ENCODE measurements at regions not wholly inside any gene's neighbourhood (a gene's known extent, or its start where the extent isn't known, plus 50 kb on each side); places are given as distances from the start of the nearest gene placed in this dataset.

- Mint-ChIP-seq H3K4me1 (ENCODE audit: low read depth, unreplicated experiment) (peaks cover 8% of the 10 kb centered on the region), H3K9me3 (ENCODE audit: low read depth, unreplicated experiment) (no peaks in the 10 kb centered on the region), H3K4me3 (ENCODE audit: low read depth, unreplicated experiment) (no peak overlapping the region), H3K27ac (ENCODE audit: unreplicated experiment) (no peak overlapping the region), H3K27me3 (ENCODE audit: unreplicated experiment) (no peaks in the 10 kb centered on the region), H3K36me3 (ENCODE audit: insufficient read depth, unreplicated experiment) (no peaks in the 10 kb centered on the region)
- CTCF ChIA-PET = no interaction called here
- no TSS peak for BruUV-seq (replicated peaks)
- no peak for DNase-seq
- TF ChIP-seq, protein P1, sequence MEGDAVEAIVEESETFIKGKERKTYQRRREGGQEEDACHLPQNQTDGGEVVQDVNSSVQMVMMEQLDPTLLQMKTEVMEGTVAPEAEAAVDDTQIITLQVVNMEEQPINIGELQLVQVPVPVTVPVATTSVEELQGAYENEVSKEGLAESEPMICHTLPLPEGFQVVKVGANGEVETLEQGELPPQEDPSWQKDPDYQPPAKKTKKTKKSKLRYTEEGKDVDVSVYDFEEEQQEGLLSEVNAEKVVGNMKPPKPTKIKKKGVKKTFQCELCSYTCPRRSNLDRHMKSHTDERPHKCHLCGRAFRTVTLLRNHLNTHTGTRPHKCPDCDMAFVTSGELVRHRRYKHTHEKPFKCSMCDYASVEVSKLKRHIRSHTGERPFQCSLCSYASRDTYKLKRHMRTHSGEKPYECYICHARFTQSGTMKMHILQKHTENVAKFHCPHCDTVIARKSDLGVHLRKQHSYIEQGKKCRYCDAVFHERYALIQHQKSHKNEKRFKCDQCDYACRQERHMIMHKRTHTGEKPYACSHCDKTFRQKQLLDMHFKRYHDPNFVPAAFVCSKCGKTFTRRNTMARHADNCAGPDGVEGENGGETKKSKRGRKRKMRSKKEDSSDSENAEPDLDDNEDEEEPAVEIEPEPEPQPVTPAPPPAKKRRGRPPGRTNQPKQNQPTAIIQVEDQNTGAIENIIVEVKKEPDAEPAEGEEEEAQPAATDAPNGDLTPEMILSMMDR (IDR thresholded peaks at IDR 0.05; ENCODE audit: unreplicated experiment) = no peak
- intact Hi-C loops (cut with micrococcal nuclease; ENCODE audit: unreplicated experiment) = no loop called here
Measured at GRCh38 chr5:103617913-103618312, 55.3 kb upstream of the NUDT12 start.

DNA sequence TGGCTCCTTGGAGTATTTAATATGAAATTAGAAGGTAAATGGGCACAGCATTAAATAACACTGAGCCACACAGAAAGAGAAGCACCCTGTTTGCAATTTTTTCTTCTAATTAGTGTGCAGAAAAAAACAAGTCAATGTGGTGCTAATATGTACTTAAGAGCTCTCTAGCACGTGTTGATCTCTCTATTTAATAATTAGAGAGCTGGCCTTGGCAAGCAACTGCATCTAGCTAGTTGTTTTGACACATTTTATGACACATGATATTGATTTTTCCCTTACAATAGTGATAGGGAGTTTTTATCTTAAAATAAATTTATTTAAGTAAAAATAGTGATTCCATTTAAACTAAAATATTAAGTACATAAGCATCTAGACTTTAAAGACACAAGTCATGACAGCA is 54.5 kb upstream of the NUDT12 start:
- Mint-ChIP-seq H3K27me3 (ENCODE audit: unreplicated experiment) (no peaks in the 10 kb centered on the region), H3K4me3 (ENCODE audit: low read depth, unreplicated experiment) (no peak overlapping the region), H3K4me1 (ENCODE audit: low read depth, unreplicated experiment) (peaks cover 8% of the 10 kb centered on the region), H3K9me3 (ENCODE audit: low read depth, unreplicated experiment) (no peaks in the 10 kb centered on the region), H3K36me3 (ENCODE audit: insufficient read depth, unreplicated experiment) (no peaks in the 10 kb centered on the region), H3K27ac (ENCODE audit: unreplicated experiment) (no peak overlapping the region)
- intact Hi-C loops (cut with micrococcal nuclease; ENCODE audit: unreplicated experiment) = no loop called here
- TF ChIP-seq, protein P1 (IDR thresholded peaks at IDR 0.05; ENCODE audit: unreplicated experiment) = no peak
- CTCF ChIA-PET = no interaction called here
- no TSS peak for BruUV-seq (replicated peaks)
- DNase-seq = no peak

DNA sequence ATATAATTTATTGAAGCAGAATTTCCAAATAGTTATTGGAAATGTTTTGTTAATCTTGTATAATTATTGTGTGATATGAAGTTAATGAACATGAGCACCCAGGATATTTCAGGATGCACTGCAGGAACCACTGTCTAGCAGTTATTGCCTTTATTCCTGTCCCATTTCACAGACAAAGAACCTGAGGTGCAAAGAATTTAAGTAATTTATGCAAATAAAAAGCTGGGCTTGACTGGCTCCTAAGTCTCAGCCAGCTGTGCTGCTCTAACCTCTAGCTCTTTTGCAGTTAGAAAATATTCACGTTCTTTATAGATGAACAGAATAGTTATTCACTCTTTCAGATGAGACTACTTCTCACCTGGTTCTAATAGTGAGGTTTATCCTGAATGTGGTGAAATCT is 50.0 kb upstream of the NUDT12 start:
- no peak overlapping the region for H3K27ac Mint-ChIP-seq (ENCODE audit: unreplicated experiment)
- no peak for DNase-seq
- TF ChIP-seq, protein P1 (IDR thresholded peaks at IDR 0.05; ENCODE audit: unreplicated experiment) = no peak
- BruUV-seq (replicated peaks) = no TSS peak
- no peaks in the 10 kb centered on the region for H3K36me3 Mint-ChIP-seq (ENCODE audit: insufficient read depth, unreplicated experiment)
- H3K27me3 Mint-ChIP-seq (ENCODE audit: unreplicated experiment) = no peaks in the 10 kb centered on the region
- peaks cover 2% of the 10 kb centered on the region for H3K9me3 Mint-ChIP-seq (ENCODE audit: low read depth, unreplicated experiment)
- H3K4me3 Mint-ChIP-seq (ENCODE audit: low read depth, unreplicated experiment) = no peak overlapping the region
- peaks cover 8% of the 10 kb centered on the region for H3K4me1 Mint-ChIP-seq (ENCODE audit: low read depth, unreplicated experiment)
- CTCF ChIA-PET = no interaction called here
- intact Hi-C loops (cut with micrococcal nuclease; ENCODE audit: unreplicated experiment) = no loop called here

Data from Calu3 (cell line).